ENCODE measurements at regions not wholly inside any gene's neighbourhood (a gene's known extent, or its start where the extent isn't known, plus 50 kb on each side); places are given as distances from the start of the nearest gene placed in this dataset.
"Not testable (repeated sequence)": the region's sequence is repeated elsewhere in the genome, so short reads cannot be mapped to it uniquely, and the experiment has no call there.

GRCh38 chr4:118417325-118417724 lies 64.5 kb upstream of the PRSS12 start:
- H3K27me3 ChIP-seq (ENCODE audit: control insufficient read depth, insufficient read depth, low read length) = no peaks in the 10 kb centered on the region
- DNase-seq (peak; percentile 85), ATAC-seq (ENCODE audit: low read depth) (peak; percentile 96)
- H2AK5ac ChIP-seq (ENCODE audit: low read depth, low read length) = no peak overlapping the region
- H2AFZ ChIP-seq (replicated peaks; ENCODE audit: low read length, poor library complexity) = no peak overlapping the region
- no peak overlapping the region; the same call in 1 of the 2 replicates for H4K5ac ChIP-seq (ENCODE audit: low read depth, low read length)
- dilution Hi-C loops (cut with HindIII; ENCODE audit: low sequenced_read_pairs, unreplicated experiment) = no loop called here
- no peaks in the 10 kb centered on the region for H3K9me1 ChIP-seq (ENCODE audit: insufficient read depth, low read length)
- H3K4me2 ChIP-seq (ENCODE audit: low read depth, low read length) = no peak overlapping the region
- H3K9ac ChIP-seq (ENCODE audit: low read depth, low read length) = no peak overlapping the region
- no peaks in the 10 kb centered on the region for H3K79me1 ChIP-seq (ENCODE audit: low read depth in 1 of 2, low read length in 2 of 2)
- in situ Hi-C loops (cut with MboI; ENCODE audit: low sequenced_read_pairs) = no loop called here
- intact Hi-C loops (cut with micrococcal nuclease) = loop anchor here (5.0 kb wide), 2 partner anchors 65 to 135 kb away; partner anchors contain the start of gene PRSS12
- no peaks in the 10 kb centered on the region for H4K20me1 ChIP-seq (ENCODE audit: insufficient read depth, low read length)
- TF ChIP-seq CEBPB (IDR thresholded peaks at IDR 0.05; ENCODE audit: low read depth, low read length) (peak; percentile 67), NFE2L2 (IDR thresholded peaks at IDR 0.05; ENCODE audit: low read depth, low read length) (no peak)
- BruUV-seq (replicated peaks) = no TSS peak
- ChIA-PET CTCF (interaction anchor here (0.6 kb wide), 1 partner anchor 1389 kb away, joined by 3 read pairs; no protein-coding TSS in a partner anchor), POLR2A (ENCODE audit: unreplicated experiment) (no interaction called here)
- peak overlapping the region; percentile 100; the same call in 1 of the 2 replicates for H3K18ac ChIP-seq (ENCODE audit: low read depth, low read length)
- no peak overlapping the region for H2BK20ac ChIP-seq (ENCODE audit: low read depth, low read length)
- H4K91ac ChIP-seq (ENCODE audit: insufficient read depth, low read depth, low read length) = no peak overlapping the region
- peak overlapping the region; percentile 94 for H2BK5ac ChIP-seq (ENCODE audit: low read depth, low read length, poor library complexity, severe bottlenecking)
- H4K8ac ChIP-seq (ENCODE audit: low read depth in 2 of 2, low read length in 2 of 2) = peak overlapping the region in 1 of 2 experiments; percentile 94; a peak in 1 of 4 replicates
- peak overlapping the region; percentile 96; the same call in 1 of the 2 replicates for H3K27ac ChIP-seq (ENCODE audit: insufficient read depth, low read length)
- no peak overlapping the region for H3K4me3 ChIP-seq (ENCODE audit: insufficient read depth, low read depth, low read length)
- no peaks in the 10 kb centered on the region for H3K9me3 ChIP-seq (ENCODE audit: control insufficient read depth, insufficient read depth, low read length)
- no peaks in the 10 kb centered on the region for H3K36me3 ChIP-seq (ENCODE audit: control insufficient read depth, insufficient read depth, low read length)
- no peak overlapping the region for H3K14ac ChIP-seq (replicated peaks; ENCODE audit: low read depth, low read length)
- H2BK120ac ChIP-seq (ENCODE audit: low read depth, low read length) = no peak overlapping the region; the same call in 1 of the 2 replicates
- no peak overlapping the region for H3K23ac ChIP-seq (ENCODE audit: low read depth, low read length)
- H3K4me1 ChIP-seq (ENCODE audit: control insufficient read depth, insufficient read depth, low read length) = peaks cover 2% of the 10 kb centered on the region; the same call in 1 of the 2 replicates
- H2AK9ac ChIP-seq (replicated peaks; ENCODE audit: low read depth, low read length, poor library complexity) = no peak overlapping the region
- H3K56ac ChIP-seq (ENCODE audit: extremely low read depth, insufficient read depth, low read length) = no peak overlapping the region
- no peak overlapping the region for H3K4ac ChIP-seq (ENCODE audit: low read depth, low read length)
- no peak overlapping the region for H2BK15ac ChIP-seq (ENCODE audit: low read depth, low read length)

- H3K27me3 ChIP-seq (ENCODE audit: control insufficient read depth, insufficient read depth, low read length); ATAC-seq (ENCODE audit: low read depth); H3K9me1 ChIP-seq (ENCODE audit: insufficient read depth, low read length); H3K9me3 ChIP-seq (ENCODE audit: control insufficient read depth, insufficient read depth, low read length); H3K4me3 ChIP-seq (ENCODE audit: insufficient read depth, low read depth, low read length); H3K36me3 ChIP-seq (ENCODE audit: control insufficient read depth, insufficient read depth, low read length); dilution Hi-C loops (cut with HindIII; ENCODE audit: low sequenced_read_pairs, unreplicated experiment); POLR2A ChIA-PET (ENCODE audit: unreplicated experiment); H3K4me1 ChIP-seq (ENCODE audit: control insufficient read depth, insufficient read depth, low read length); H3K23ac ChIP-seq (ENCODE audit: low read depth, low read length); in situ Hi-C loops (cut with MboI; ENCODE audit: low sequenced_read_pairs); DNase-seq; H3K9ac ChIP-seq (ENCODE audit: low read depth, low read length); H3K4me2 ChIP-seq (ENCODE audit: low read depth, low read length); H4K20me1 ChIP-seq (ENCODE audit: insufficient read depth, low read length); H2AK9ac ChIP-seq (replicated peaks; ENCODE audit: low read depth, low read length, poor library complexity); BruUV-seq (replicated peaks); H2BK15ac ChIP-seq (ENCODE audit: low read depth, low read length); H2AFZ ChIP-seq (replicated peaks; ENCODE audit: low read length, poor library complexity); H3K79me1 ChIP-seq (ENCODE audit: low read depth in 1 of 2, low read length in 2 of 2); CTCF ChIA-PET: not testable (repeated sequence)
- peak overlapping the region; percentile 86; the same call in 1 of the 2 replicates for H2AK5ac ChIP-seq (ENCODE audit: low read depth, low read length)
- H2BK20ac ChIP-seq (ENCODE audit: low read depth, low read length) = peak overlapping the region; percentile 92
- peak overlapping the region; percentile 61 for H3K14ac ChIP-seq (replicated peaks; ENCODE audit: low read depth, low read length)
- peak overlapping the region; percentile 81 for H2BK120ac ChIP-seq (ENCODE audit: low read depth, low read length)
- peak overlapping the region in 1 of 2 experiments; percentile 94; a peak in 3 of 4 replicates for H4K8ac ChIP-seq (ENCODE audit: low read depth in 2 of 2, low read length in 2 of 2)
- peak overlapping the region; percentile 94 for H2BK5ac ChIP-seq (ENCODE audit: low read depth, low read length, poor library complexity, severe bottlenecking)
- intact Hi-C loops (cut with micrococcal nuclease) = loop anchor here (5.0 kb wide), 2 partner anchors 65 to 135 kb away; partner anchors contain the start of gene PRSS12
- H4K5ac ChIP-seq (ENCODE audit: low read depth, low read length) = peak overlapping the region; percentile 99
- 0 out of 2 replicates have a peak overlapping the region, but pooled peaks have one; percentile 32 for H3K56ac ChIP-seq (ENCODE audit: extremely low read depth, insufficient read depth, low read length)
- H3K18ac ChIP-seq (ENCODE audit: low read depth, low read length) = peak overlapping the region; percentile 100
- peak overlapping the region; percentile 89 for H3K4ac ChIP-seq (ENCODE audit: low read depth, low read length)
- peak overlapping the region; percentile 67 for H4K91ac ChIP-seq (ENCODE audit: insufficient read depth, low read depth, low read length)
- peak overlapping the region; percentile 96; the same call in 1 of the 2 replicates for H3K27ac ChIP-seq (ENCODE audit: insufficient read depth, low read length)
- WGBS, 2 experiments (ENCODE audit: extremely low coverage in 2 of 2, insufficient read length in 1 of 2) = no CpG with 5 or more reads among the region's 5 CpGs
These were observed 65.0 kb upstream of the PRSS12 start for GRCh38 chr4:118417800-118418199.

Measured in IMR-90 (cell line).